ENCODE measurements at regions not wholly inside any gene's neighbourhood (a gene's known extent, or its start where the extent isn't known, plus 50 kb on each side); places are given as distances from the start of the nearest gene placed in this dataset.

GRCh38 chrX:6759655-6760375 is 224.9 kb upstream of the VCX3A start:
- no peak overlapping the region for H3K27ac ChIP-seq
- no peak for TF ChIP-seq CTCF (IDR thresholded peaks at IDR 0.05)
- TF ChIP-seq POLR2A (IDR thresholded peaks at IDR 0.05), result no peak
- no peaks in the 10 kb centered on the region for H3K36me3 ChIP-seq (replicated peaks in 1 of 2; ENCODE audit: insufficient read depth in 1 of 2, low read depth in 2 of 2)
- no peaks in the 10 kb centered on the region for H3K4me1 ChIP-seq
- DNase-seq (no peak), ATAC-seq (no peak)
- H3K27me3 ChIP-seq, result no peaks in the 10 kb centered on the region
- H3K9me3 ChIP-seq, result no peaks in the 10 kb centered on the region
- intact Hi-C loops (cut with DNase I), result no loop called here
- 83 to 100% methylated on average over 1 to 5 of the region's 7 CpGs for WGBS, 2 donors
- H3K4me3 ChIP-seq, result no peak overlapping the region

- intact Hi-C loops (cut with DNase I), result no loop called here
- Histone ChIP-seq H3K9me3 (no peaks in the 10 kb centered on the region), H3K4me1 (no peaks in the 10 kb centered on the region), H3K36me3 (replicated peaks in 1 of 2; ENCODE audit: insufficient read depth in 1 of 2, low read depth in 2 of 2) (no peaks in the 10 kb centered on the region), H3K27me3 (no peaks in the 10 kb centered on the region), H3K27ac (no peak overlapping the region), H3K4me3 (no peak overlapping the region)
- 80 to 95% methylated on average over 5 to 6 of the region's 6 CpGs for WGBS, 2 donors
- ATAC-seq, result no peak
- TF ChIP-seq POLR2A (IDR thresholded peaks at IDR 0.05) (no peak), CTCF (IDR thresholded peaks at IDR 0.05) (no peak)
- no peak for DNase-seq
These were observed 223.3 kb upstream of the VCX3A start for GRCh38 chrX:6758234-6758633.

- DNase-seq (no peak), ATAC-seq (no peak)
- H3K27ac ChIP-seq, result no peak overlapping the region
- TF ChIP-seq POLR2A (IDR thresholded peaks at IDR 0.05), result no peak
- no peak for TF ChIP-seq CTCF (IDR thresholded peaks at IDR 0.05)
- H3K9me3 ChIP-seq, result no peaks in the 10 kb centered on the region
- intact Hi-C loops (cut with DNase I), result no loop called here
- H3K27me3 ChIP-seq, result no peaks in the 10 kb centered on the region
- H3K4me1 ChIP-seq, result no peaks in the 10 kb centered on the region
- 90 to 94% methylated on average over 6 of the region's 6 CpGs for WGBS, 2 donors
- H3K4me3 ChIP-seq, result no peak overlapping the region
- H3K36me3 ChIP-seq (replicated peaks in 1 of 2; ENCODE audit: insufficient read depth in 1 of 2, low read depth in 2 of 2), result no peaks in the 10 kb centered on the region
These were observed 222.7 kb upstream of the VCX3A start for GRCh38 chrX:6757631-6758030.

- TF ChIP-seq CTCF (IDR thresholded peaks at IDR 0.05), result no peak
- TF ChIP-seq POLR2A (IDR thresholded peaks at IDR 0.05), result no peak
- Histone ChIP-seq H3K4me3 (no peak overlapping the region), H3K36me3 (replicated peaks in 1 of 2; ENCODE audit: insufficient read depth in 1 of 2, low read depth in 2 of 2) (no peaks in the 10 kb centered on the region), H3K27me3 (no peaks in the 10 kb centered on the region), H3K9me3 (no peaks in the 10 kb centered on the region), H3K4me1 (no peaks in the 10 kb centered on the region), H3K27ac (no peak overlapping the region)
- intact Hi-C loops (cut with DNase I), result no loop called here
- WGBS, 2 donors, result 70 to 76% methylated on average over 3 of the region's 3 CpGs
- DNase-seq, result no peak
- no peak for ATAC-seq
These were observed 213.7 kb upstream of the VCX3A start for GRCh38 chrX:6748595-6748994.

Data from body of pancreas (tissue), 4 donors.